ENCODE measurements at regions not wholly inside any gene's neighbourhood (a gene's known extent, or its start where the extent isn't known, plus 50 kb on each side); places are given as distances from the start of the nearest gene placed in this dataset.
"Not testable (repeated sequence)": the region's sequence is repeated elsewhere in the genome, so short reads cannot be mapped to it uniquely, and the experiment has no call there.

- CTCF ChIA-PET = no interaction called here
Measured at GRCh38 chr12:102673606-102674005, 193.2 kb upstream of the IGF1 start.

GRCh38 chr12:102672212-102672611 lies 191.8 kb upstream of the IGF1 start:
- H3K4me1 ChIP-seq (ENCODE audit: insufficient read depth, low read length); H3K36me3 Mint-ChIP-seq; H3K27me3 Mint-ChIP-seq; H3K27ac Mint-ChIP-seq; H3K27me3 ChIP-seq (ENCODE audit: insufficient read depth, low read length, poor library complexity, severe bottlenecking); CTCF ChIA-PET; H3K9me3 ChIP-seq (ENCODE audit: low read length); H3K4me3 Mint-ChIP-seq; POLR2A ChIA-PET; H3K36me3 ChIP-seq (ENCODE audit: insufficient read depth, low read length); DNase-seq; H3K4me3 ChIP-seq (ENCODE audit: low read length); H3K27ac ChIP-seq (ENCODE audit: low read depth, low read length); H3K4me1 Mint-ChIP-seq: not testable (repeated sequence)
- peaks cover 3 to 15% (median 6%) of the 10 kb centered on the region in 5 donors for H3K9me3 Mint-ChIP-seq

More at GRCh38 chr12:102673606-102674005, 193.2 kb upstream of the IGF1 start:
- no peak overlapping the region for H3K4me3 Mint-ChIP-seq
- Histone ChIP-seq H3K4me3 (ENCODE audit: low read length) (no peak overlapping the region), H3K36me3 (ENCODE audit: insufficient read depth, low read length) (no peaks in the 10 kb centered on the region), H3K4me1 (ENCODE audit: insufficient read depth, low read length) (no peaks in the 10 kb centered on the region), H3K9me3 (ENCODE audit: low read length) (peaks cover 3% of the 10 kb centered on the region), H3K27ac (ENCODE audit: low read depth, low read length) (no peak overlapping the region), H3K27me3 (ENCODE audit: insufficient read depth, low read length, poor library complexity, severe bottlenecking) (no peaks in the 10 kb centered on the region)
- no peak for DNase-seq
- H3K9me3 Mint-ChIP-seq = peaks cover 2 to 15% (median 6%) of the 10 kb centered on the region in 5 donors
- POLR2A ChIA-PET = no interaction called here
- no peaks in the 10 kb centered on the region for H3K4me1 Mint-ChIP-seq
- H3K36me3 Mint-ChIP-seq = no peaks in the 10 kb centered on the region
- no peak overlapping the region for H3K27ac Mint-ChIP-seq
- H3K27me3 Mint-ChIP-seq = peaks cover 4 to 5% of the 10 kb centered on the region in 2 donors

- ChIA-PET CTCF (no interaction called here), POLR2A (no interaction called here)
- H3K36me3 Mint-ChIP-seq = no peaks in the 10 kb centered on the region
- no peak overlapping the region for H3K27ac Mint-ChIP-seq
- no peak overlapping the region for H3K4me3 ChIP-seq (ENCODE audit: low read length)
- DNase-seq = no peak
- no peaks in the 10 kb centered on the region for H3K27me3 ChIP-seq (ENCODE audit: insufficient read depth, low read length, poor library complexity, severe bottlenecking)
- H3K9me3 ChIP-seq (ENCODE audit: low read length) = peaks cover 3% of the 10 kb centered on the region
- H3K4me1 ChIP-seq (ENCODE audit: insufficient read depth, low read length) = no peaks in the 10 kb centered on the region
- H3K27me3 Mint-ChIP-seq = peaks cover 8 to 13% of the 10 kb centered on the region in 2 donors
- H3K4me3 Mint-ChIP-seq = no peak overlapping the region
- H3K27ac ChIP-seq (ENCODE audit: low read depth, low read length) = no peak overlapping the region
- H3K4me1 Mint-ChIP-seq = no peaks in the 10 kb centered on the region
- H3K36me3 ChIP-seq (ENCODE audit: insufficient read depth, low read length) = no peaks in the 10 kb centered on the region
- H3K9me3 Mint-ChIP-seq = peaks cover 3 to 10% (median 6%) of the 10 kb centered on the region in 5 donors
Measured at GRCh38 chr12:102669056-102669455, 188.7 kb upstream of the IGF1 start.

GRCh38 chr12:102666176-102666575 lies 185.8 kb upstream of the IGF1 start:
- H3K36me3 ChIP-seq (ENCODE audit: insufficient read depth, low read length); CTCF ChIA-PET; H3K9me3 ChIP-seq (ENCODE audit: low read length); POLR2A ChIA-PET; H3K36me3 Mint-ChIP-seq; H3K4me3 ChIP-seq (ENCODE audit: low read length); H3K4me1 Mint-ChIP-seq; H3K4me3 Mint-ChIP-seq; H3K27ac ChIP-seq (ENCODE audit: low read depth, low read length); H3K9me3 Mint-ChIP-seq; H3K4me1 ChIP-seq (ENCODE audit: insufficient read depth, low read length); H3K27ac Mint-ChIP-seq; DNase-seq; H3K27me3 ChIP-seq (ENCODE audit: insufficient read depth, low read length, poor library complexity, severe bottlenecking): not testable (repeated sequence)
- peaks cover 8 to 13% of the 10 kb centered on the region in 2 donors for H3K27me3 Mint-ChIP-seq

- Histone ChIP-seq H3K4me3 (ENCODE audit: low read length) (no peak overlapping the region), H3K27ac (ENCODE audit: low read depth, low read length) (no peak overlapping the region), H3K36me3 (ENCODE audit: insufficient read depth, low read length) (no peaks in the 10 kb centered on the region), H3K27me3 (ENCODE audit: insufficient read depth, low read length, poor library complexity, severe bottlenecking) (no peaks in the 10 kb centered on the region), H3K4me1 (ENCODE audit: insufficient read depth, low read length) (no peaks in the 10 kb centered on the region), H3K9me3 (ENCODE audit: low read length) (no peaks in the 10 kb centered on the region)
- ChIA-PET POLR2A (no interaction called here), CTCF (no interaction called here)
- no peaks in the 10 kb centered on the region for H3K4me1 Mint-ChIP-seq
- no peaks in the 10 kb centered on the region for H3K36me3 Mint-ChIP-seq
- no peak overlapping the region for H3K27ac Mint-ChIP-seq
- H3K9me3 Mint-ChIP-seq = peaks cover 0 to 13% (median 11%) of the 10 kb centered on the region in 5 donors
- H3K27me3 Mint-ChIP-seq = peaks cover 2% of the 10 kb centered on the region in 2 donors
- DNase-seq = no peak
- no peak overlapping the region for H3K4me3 Mint-ChIP-seq
Measured at GRCh38 chr12:102659200-102659911, 179.0 kb upstream of the IGF1 start.

- H3K27ac ChIP-seq (ENCODE audit: low read depth, low read length) = no peak overlapping the region
Measured at GRCh38 chr12:102653406-102653805, 173.0 kb upstream of the IGF1 start.

GRCh38 chr12:102652645-102653313 lies 172.4 kb upstream of the IGF1 start:
- no peak overlapping the region for H3K27ac ChIP-seq (ENCODE audit: low read depth, low read length)
- no peaks in the 10 kb centered on the region for H3K4me1 ChIP-seq (ENCODE audit: insufficient read depth, low read length)
- no peaks in the 10 kb centered on the region for H3K9me3 ChIP-seq (ENCODE audit: low read length)
- Mint-ChIP-seq H3K27me3 (peaks cover 0 to 2% of the 10 kb centered on the region in 2 donors), H3K4me1 (no peaks in the 10 kb centered on the region), H3K4me3 (no peak overlapping the region), H3K9me3 (peaks cover 0 to 7% (median 0%) of the 10 kb centered on the region in 5 donors), H3K36me3 (no peaks in the 10 kb centered on the region), H3K27ac (no peak overlapping the region)
- H3K36me3 ChIP-seq (ENCODE audit: insufficient read depth, low read length) = no peaks in the 10 kb centered on the region
- no peaks in the 10 kb centered on the region for H3K27me3 ChIP-seq (ENCODE audit: insufficient read depth, low read length, poor library complexity, severe bottlenecking)
- ChIA-PET CTCF (no interaction called here), POLR2A (no interaction called here)
- no peak for DNase-seq
- no peak overlapping the region for H3K4me3 ChIP-seq (ENCODE audit: low read length)

More at GRCh38 chr12:102653406-102653805, 173.0 kb upstream of the IGF1 start:
- no peak overlapping the region for H3K4me3 ChIP-seq (ENCODE audit: low read length)
- Mint-ChIP-seq H3K27ac (no peak overlapping the region), H3K9me3 (peaks cover 0 to 7% (median 4%) of the 10 kb centered on the region in 5 donors), H3K27me3 (peaks cover 0 to 2% of the 10 kb centered on the region in 2 donors), H3K4me3 (no peak overlapping the region), H3K4me1 (no peaks in the 10 kb centered on the region), H3K36me3 (no peaks in the 10 kb centered on the region)
- H3K36me3 ChIP-seq (ENCODE audit: insufficient read depth, low read length) = no peaks in the 10 kb centered on the region
- H3K27me3 ChIP-seq (ENCODE audit: insufficient read depth, low read length, poor library complexity, severe bottlenecking) = no peaks in the 10 kb centered on the region
- ChIA-PET POLR2A (no interaction called here), CTCF (no interaction called here)
- no peaks in the 10 kb centered on the region for H3K9me3 ChIP-seq (ENCODE audit: low read length)
- H3K4me1 ChIP-seq (ENCODE audit: insufficient read depth, low read length) = no peaks in the 10 kb centered on the region
- DNase-seq = no peak

- Mint-ChIP-seq H3K27ac (no peak overlapping the region), H3K36me3 (no peaks in the 10 kb centered on the region), H3K4me3 (no peak overlapping the region), H3K27me3 (peaks cover 0 to 4% of the 10 kb centered on the region in 2 donors), H3K9me3 (peaks cover 0 to 5% (median 0%) of the 10 kb centered on the region in 5 donors), H3K4me1 (no peaks in the 10 kb centered on the region)
- no peak for DNase-seq
- Histone ChIP-seq H3K27ac (ENCODE audit: low read depth, low read length) (no peak overlapping the region), H3K4me1 (ENCODE audit: insufficient read depth, low read length) (no peaks in the 10 kb centered on the region), H3K36me3 (ENCODE audit: insufficient read depth, low read length) (no peaks in the 10 kb centered on the region), H3K4me3 (ENCODE audit: low read length) (no peak overlapping the region), H3K9me3 (ENCODE audit: low read length) (no peaks in the 10 kb centered on the region), H3K27me3 (ENCODE audit: insufficient read depth, low read length, poor library complexity, severe bottlenecking) (no peaks in the 10 kb centered on the region)
- ChIA-PET POLR2A (no interaction called here), CTCF (no interaction called here)
Measured at GRCh38 chr12:102645968-102646367, 165.6 kb upstream of the IGF1 start.

Data from CD8-positive, alpha-beta memory T cell (primary cell).